Keratinocyte (primary cell): ENCODE measurements at regions not wholly inside any gene's neighbourhood (a gene's known extent, or its start where the extent isn't known, plus 50 kb on each side); places are given as distances from the start of the nearest gene placed in this dataset.

Source experiments
- DNase-seq: peaks from one replicate; pipeline ENCODE4 v3.0.0-alpha.2; 2011; ENCODE audit warnings: low read depth, missing footprints, low spot score
- FAIRE-seq: peaks from 2 replicates; lab custom pipeline; 2011; peaks lifted over from hg19 to GRCh38; lab: Jason Lieb, UNC
- H2AFZ ChIP-seq: 2 replicates; pipeline ENCODE4 v1.6.0; 2012; ENCODE audit warnings: low read length, control low read depth, inconsistent platforms; ENCODE audit not compliant: control insufficient read depth
- H3K27ac ChIP-seq: 2 replicates; pipeline ENCODE4 v1.5.1; 2011; ENCODE audit warnings: low read length; ENCODE audit not compliant: control insufficient read depth, insufficient read depth
- H3K27me3 ChIP-seq: 3 replicates; pipeline ENCODE4 v1.6.0; 2011; ENCODE audit warnings: low read length; ENCODE audit not compliant: control insufficient read depth, insufficient read depth; ENCODE audit errors: extremely low read depth
- H3K36me3 ChIP-seq, 2 experiments: 2 replicates in 1 of 2; 3 replicates in 1 of 2; pipeline ENCODE4 v1.5.1; 2011; ENCODE audit warnings: low read length in 2 of 2, mild to moderate bottlenecking in 1 of 2; ENCODE audit not compliant: control insufficient read depth in 2 of 2, insufficient read depth in 2 of 2; ENCODE audit errors: extremely low read depth in 1 of 2
- H3K4me1 ChIP-seq: 3 replicates; pipeline ENCODE4 v1.5.1; 2011; ENCODE audit warnings: low read length; ENCODE audit not compliant: control insufficient read depth, insufficient read depth; ENCODE audit errors: extremely low read depth
- H3K4me2 ChIP-seq: 3 replicates; pipeline ENCODE4 v1.6.0; 2011; ENCODE audit warnings: low read depth, low read length; ENCODE audit not compliant: control insufficient read depth, insufficient read depth; ENCODE audit errors: extremely low read depth
- H3K4me3 ChIP-seq, 3 experiments: fragments of 200-600 bp in 1 of 3; sonication (generic) in 1 of 3; 2 replicates in 2 of 3; 3 replicates in 1 of 3; pipeline ENCODE4 v1.5.1; 2011 to 2016; ENCODE audit warnings: low read length in 3 of 3, mild to moderate bottlenecking in 3 of 3, control low read depth in 2 of 3, inconsistent platforms in 1 of 3, low read depth in 1 of 3, mixed read lengths in 1 of 3, mixed run types in 1 of 3, moderate library complexity in 1 of 3; ENCODE audit not compliant: control insufficient read depth in 2 of 3, insufficient read depth in 2 of 3; ENCODE audit errors: extremely low read depth in 1 of 3
- H3K79me2 ChIP-seq: 2 replicates; pipeline ENCODE4 v1.6.0; 2012; ENCODE audit warnings: low read length; ENCODE audit not compliant: control insufficient read depth, insufficient read depth
- H3K9ac ChIP-seq: 3 replicates; pipeline ENCODE4 v1.6.0; 2011; ENCODE audit warnings: low read length; ENCODE audit not compliant: control insufficient read depth, insufficient read depth; ENCODE audit errors: extremely low read depth
- H3K9me1 ChIP-seq: 3 replicates; pipeline ENCODE4 v1.6.0; 2011; ENCODE audit warnings: low read length; ENCODE audit not compliant: control insufficient read depth, insufficient read depth; ENCODE audit errors: extremely low read depth
- H3K9me3 ChIP-seq: 2 replicates; pipeline ENCODE4 v1.5.1; 2012; ENCODE audit warnings: low read depth, low read length; ENCODE audit not compliant: control insufficient read depth
- H4K20me1 ChIP-seq: 3 replicates; pipeline ENCODE4 v1.6.0; 2011; ENCODE audit warnings: low read length; ENCODE audit not compliant: control insufficient read depth, insufficient read depth; ENCODE audit errors: extremely low read depth
- CTCF ChIP-seq, 3 experiments: IDR thresholded peaks in 1 of 3; conservative IDR thresholded peaks in 1 of 3; optimal IDR thresholded peaks in 1 of 3; 2 replicates in 2 of 3; 3 replicates in 1 of 3; pipeline versions ENCODE3 to v1.5.1; 2011; ENCODE audit warnings: low read length in 3 of 3, mild to moderate bottlenecking in 3 of 3, moderate library complexity in 2 of 3, control low read depth in 1 of 3, inconsistent platforms in 1 of 3; ENCODE audit not compliant: insufficient read depth in 2 of 3; ENCODE audit errors: extremely low read depth in 1 of 3
- EZH2 ChIP-seq: IDR thresholded peaks from one replicate; pipeline ENCODE4 v1.6.1; 2012; ENCODE audit warnings: inconsistent platforms, mild to moderate bottlenecking, low read length, moderate library complexity
- dilution Hi-C: fragments of 300-500 bp; cut with MboI; formaldehyde crosslinking; loops from one replicate; pipeline ENCODE4 v1.7.0; 2020; ENCODE audit warnings: low sequenced_read_pairs; ENCODE audit not compliant: extremely low pct_ligation_motif_present

- Histone ChIP-seq H3K36me3 (no peaks in the 10 kb centered on the region), H3K4me1 (no peaks in the 10 kb centered on the region), H4K20me1 (no peaks in the 10 kb centered on the region), H2AFZ (no peak overlapping the region), H3K9me1 (no peaks in the 10 kb centered on the region), H3K27me3 (no peaks in the 10 kb centered on the region), H3K9me3 (peaks cover 2% of the 10 kb centered on the region), H3K79me2 (no peaks in the 10 kb centered on the region), H3K27ac (no peak overlapping the region), H3K4me3 (no peak overlapping the region), H3K4me2 (no peak overlapping the region), H3K9ac (no peak overlapping the region)
- dilution Hi-C loops = no loop called here
- no peak for TF ChIP-seq EZH2
- TF ChIP-seq CTCF (optimal IDR thresholded peaks at IDR 0.05 in 1 of 3, IDR thresholded peaks at IDR 0.05 in 1 of 3, conservative IDR thresholded peaks at IDR 0.05 in 1 of 3; ENCODE audit: extremely low read depth in 1 of 3, insufficient read depth in 2 of 3, low read length in 3 of 3) = no peak
- no peak for DNase-seq
- FAIRE-seq = no peak
Observed at GRCh38 chr6:117191448-117191847, 73.9 kb upstream of the VGLL2 start.

- dilution Hi-C loops = no loop called here
- Histone ChIP-seq H3K27me3 (no peaks in the 10 kb centered on the region), H3K4me2 (no peak overlapping the region), H3K9ac (no peak overlapping the region), H3K9me1 (no peaks in the 10 kb centered on the region), H3K79me2 (no peaks in the 10 kb centered on the region), H4K20me1 (no peaks in the 10 kb centered on the region), H3K27ac (no peak overlapping the region), H3K4me3 (no peak overlapping the region), H3K4me1 (no peaks in the 10 kb centered on the region), H2AFZ (no peak overlapping the region), H3K9me3 (peaks cover 2% of the 10 kb centered on the region), H3K36me3 (no peaks in the 10 kb centered on the region)
- no peak for FAIRE-seq
- TF ChIP-seq EZH2 (no peak), CTCF (optimal IDR thresholded peaks at IDR 0.05 in 1 of 3, IDR thresholded peaks at IDR 0.05 in 1 of 3, conservative IDR thresholded peaks at IDR 0.05 in 1 of 3; ENCODE audit: extremely low read depth in 1 of 3, insufficient read depth in 2 of 3, low read length in 3 of 3) (no peak)
- no peak for DNase-seq
Observed at GRCh38 chr6:117194271-117194670, 71.1 kb upstream of the VGLL2 start.
